ENCODE measurements at regions not wholly inside any gene's neighbourhood (a gene's known extent, or its start where the extent isn't known, plus 50 kb on each side); places are given as distances from the start of the nearest gene placed in this dataset.

GRCh38 chr16:87218281-87219055 is 98.7 kb downstream of the C16orf95 start:
- DNase-seq (ENCODE audit: low read depth, low spot score) = no peak

- DNase-seq (ENCODE audit: low read depth, low spot score) = no peak
Measured at GRCh38 chr16:87219287-87219909, 97.8 kb downstream of the C16orf95 start.

GRCh38 chr16:87221633-87222032 is 95.6 kb downstream of the C16orf95 start:
- DNase-seq (ENCODE audit: low read depth, low spot score) = no peak

GRCh38 chr16:87222335-87222734 is 94.9 kb downstream of the C16orf95 start:
- no peak for DNase-seq (ENCODE audit: low read depth, low spot score)

- DNase-seq (ENCODE audit: low read depth, low spot score) = no peak
Measured at GRCh38 chr16:87223656-87224248, 93.4 kb downstream of the C16orf95 start.

GRCh38 chr16:87226926-87227295 is 90.3 kb downstream of the C16orf95 start:
- DNase-seq (ENCODE audit: low read depth, low spot score) = no peak

GRCh38 chr16:87227296-87227951 is 89.8 kb downstream of the C16orf95 start:
- DNase-seq (ENCODE audit: low read depth, low spot score) = peak; percentile 61

GRCh38 chr16:87228363-87228762 is 88.8 kb downstream of the C16orf95 start:
- no peak for DNase-seq (ENCODE audit: low read depth, low spot score)

- DNase-seq (ENCODE audit: low read depth, low spot score) = peak; percentile 38
Measured at GRCh38 chr16:87229230-87230188, 87.7 kb downstream of the C16orf95 start.

GRCh38 chr16:87230571-87230970 is 86.6 kb downstream of the C16orf95 start:
- DNase-seq (ENCODE audit: low read depth, low spot score) = no peak

GRCh38 chr16:87231295-87231694 is 85.9 kb downstream of the C16orf95 start:
- DNase-seq (ENCODE audit: low read depth, low spot score) = no peak

GRCh38 chr16:87231911-87232310 is 85.3 kb downstream of the C16orf95 start:
- DNase-seq (ENCODE audit: low read depth, low spot score) = no peak

- DNase-seq (ENCODE audit: low read depth, low spot score) = no peak
Measured at GRCh38 chr16:87233928-87234327, 83.3 kb downstream of the C16orf95 start.

GRCh38 chr16:87234601-87235000 is 82.6 kb downstream of the C16orf95 start:
- no peak for DNase-seq (ENCODE audit: low read depth, low spot score)

- no peak for DNase-seq (ENCODE audit: low read depth, low spot score)
Measured at GRCh38 chr16:87235810-87236515, 81.2 kb downstream of the C16orf95 start.

GRCh38 chr16:87236516-87237115 is 80.6 kb downstream of the C16orf95 start:
- no peak for DNase-seq (ENCODE audit: low read depth, low spot score)

GRCh38 chr16:87238361-87238715 is 78.9 kb downstream of the C16orf95 start:
- no peak for DNase-seq (ENCODE audit: low read depth, low spot score)

- DNase-seq (ENCODE audit: low read depth, low spot score) = no peak
Measured at GRCh38 chr16:87239545-87239944, 77.6 kb downstream of the C16orf95 start.

- no peak for DNase-seq (ENCODE audit: low read depth, low spot score)
Measured at GRCh38 chr16:87240211-87241136, 76.7 kb downstream of the C16orf95 start.
